HG02870 (cell line): ENCODE measurements at regions not wholly inside any gene's neighbourhood (a gene's known extent, or its start where the extent isn't known, plus 50 kb on each side); places are given as distances from the start of the nearest gene placed in this dataset.

Experiments
- ATAC-seq: cut with Tn5 transposase; IDR thresholded peaks from one replicate; pipeline ENCODE4 v1.9.1; 2021; ENCODE audit warnings: mild to moderate bottlenecking, moderate library complexity; ENCODE audit not compliant: unreplicated experiment

DNA sequence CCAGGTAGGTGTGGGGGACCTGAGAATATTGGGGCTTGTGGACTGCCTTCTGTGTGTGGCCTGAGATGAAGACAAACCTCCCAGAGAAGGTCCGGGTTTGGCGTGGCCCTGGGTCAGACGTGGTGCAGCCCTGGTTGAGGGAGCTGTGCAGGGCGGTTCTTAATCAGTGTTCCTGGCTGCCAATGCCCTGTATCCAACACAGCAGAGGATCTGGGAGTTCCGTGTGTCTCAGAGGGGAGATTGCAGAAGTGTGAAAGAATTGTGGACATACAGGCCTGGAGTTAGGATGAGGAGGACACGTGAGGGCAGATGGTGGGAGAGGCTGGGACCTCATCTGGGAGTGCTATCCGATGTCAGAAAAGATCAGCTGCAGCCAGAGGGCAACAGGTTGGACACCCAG lies 102.0 kb upstream of the NECTIN1 start:
- ATAC-seq: no peak

DNA sequence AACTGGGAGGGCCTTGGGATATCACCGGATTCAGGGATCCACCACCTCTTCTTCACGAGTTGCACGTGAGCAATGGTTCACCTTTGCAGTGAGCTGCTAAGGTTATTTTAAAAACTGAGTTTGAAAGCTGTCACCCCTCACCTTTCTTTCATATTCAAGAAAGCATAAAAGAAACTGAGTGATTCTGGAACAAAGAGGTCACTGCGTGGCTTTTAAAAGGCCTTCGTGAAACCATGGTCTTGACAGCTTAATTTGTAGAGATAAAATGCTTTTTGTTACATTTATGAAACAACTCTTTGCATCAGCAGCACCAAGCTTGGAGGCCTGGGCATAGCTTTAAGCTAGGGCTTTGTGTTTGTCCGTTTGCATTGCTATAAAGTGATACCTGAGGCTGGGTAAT lies 101.4 kb upstream of the NECTIN1 start:
- ATAC-seq: no peak

DNA sequence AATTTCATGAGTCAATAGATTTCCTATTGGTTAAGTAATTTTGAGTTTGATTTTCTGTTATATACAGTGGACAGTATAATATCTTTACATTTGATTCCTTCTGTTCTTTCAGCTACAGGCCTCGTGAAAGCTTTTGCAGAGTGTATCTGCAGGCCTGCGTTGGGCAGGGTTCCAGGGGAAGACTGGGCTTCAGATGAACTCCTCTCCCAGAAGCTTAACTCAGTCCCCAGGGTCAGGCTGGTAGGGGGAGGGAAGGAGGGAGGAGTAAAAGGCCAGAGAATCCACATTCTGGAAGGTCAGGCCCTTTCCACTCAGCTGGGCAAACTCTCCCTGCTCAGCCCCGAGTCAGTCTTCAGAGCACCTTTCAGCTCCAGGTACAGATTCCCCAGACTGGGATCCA lies 100.4 kb upstream of the NECTIN1 start:
- no peak for ATAC-seq

DNA sequence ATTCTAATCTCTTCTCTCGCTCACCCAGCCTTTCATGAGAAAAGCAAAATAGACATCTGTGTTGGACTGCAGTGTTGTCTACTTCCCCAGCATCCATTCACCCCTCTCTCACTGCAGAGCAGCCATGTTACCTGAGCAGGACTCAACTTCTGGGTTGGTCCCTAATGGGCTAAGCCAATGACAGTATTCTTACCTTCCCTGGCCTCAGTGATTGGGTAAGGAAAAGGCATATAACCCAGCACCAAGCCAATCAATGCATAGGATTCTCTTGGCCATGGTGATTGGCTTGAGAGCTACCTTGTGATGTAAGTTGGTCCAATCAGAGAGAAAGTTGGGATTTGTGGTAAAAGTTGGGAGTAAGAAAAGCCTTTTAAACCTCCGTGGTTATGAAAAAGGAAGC lies 99.8 kb upstream of the NECTIN1 start:
- no peak for ATAC-seq

DNA sequence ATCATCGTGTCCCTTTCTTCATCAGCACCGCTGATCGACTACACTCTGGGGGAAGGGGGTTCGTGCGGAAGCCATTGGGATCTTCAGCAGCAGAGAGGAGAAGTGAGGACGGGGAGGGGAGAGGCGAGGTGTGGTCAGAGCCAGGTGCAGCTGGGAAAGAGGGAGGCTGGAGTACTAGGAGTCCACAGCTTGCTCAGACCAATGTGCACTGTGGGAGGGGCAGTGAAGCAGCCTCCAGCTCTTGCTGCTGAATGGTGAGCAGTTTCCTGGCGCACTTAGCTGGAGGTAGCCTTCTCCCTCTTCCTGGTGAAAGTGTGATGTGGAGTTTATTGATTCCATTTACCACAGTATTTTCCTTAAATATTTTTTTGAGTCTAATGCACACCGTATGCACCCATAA lies 99.0 kb upstream of the NECTIN1 start:
- no peak for ATAC-seq

DNA sequence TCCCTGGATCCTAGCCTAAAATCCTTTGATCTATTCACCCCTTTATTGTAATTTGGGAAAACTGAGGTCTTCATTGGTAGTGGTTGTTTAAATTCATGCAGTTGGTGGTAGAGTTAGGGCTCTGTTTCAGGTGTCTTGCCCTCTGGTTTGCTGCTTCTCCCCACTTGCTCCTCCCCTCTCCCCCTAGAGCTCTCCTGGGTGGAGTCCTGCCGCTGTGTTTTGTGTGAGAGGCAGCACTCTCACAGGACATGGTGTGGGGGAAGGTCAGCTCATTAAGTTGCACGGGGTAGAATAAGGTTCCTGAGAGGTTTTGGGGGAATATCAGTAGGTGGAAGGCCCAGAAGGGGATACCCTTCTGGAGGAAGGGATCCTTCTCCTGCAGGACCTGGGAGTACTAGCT lies 98.1 kb upstream of the NECTIN1 start:
- no peak for ATAC-seq

DNA sequence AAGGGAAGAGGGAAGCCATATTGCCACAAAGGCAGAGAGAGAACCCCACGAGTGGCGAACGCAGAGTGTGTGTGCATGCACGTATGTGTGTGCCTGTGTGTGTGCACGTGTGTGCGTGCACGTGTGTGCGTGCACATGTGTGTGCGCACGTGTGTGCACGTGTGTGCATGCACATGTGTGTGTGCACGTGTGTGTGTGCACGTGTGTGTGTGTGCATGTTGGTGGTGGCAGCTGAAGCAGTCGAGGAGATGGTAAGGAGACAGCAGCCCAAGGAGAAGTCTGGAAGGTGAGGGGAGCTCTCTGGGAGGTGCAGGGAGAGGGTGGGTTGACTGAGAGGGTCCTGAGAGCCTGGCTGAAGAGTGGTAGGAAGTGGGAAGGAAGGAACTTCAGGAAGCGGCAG lies 94.1 kb upstream of the NECTIN1 start:
- ATAC-seq: no peak

DNA sequence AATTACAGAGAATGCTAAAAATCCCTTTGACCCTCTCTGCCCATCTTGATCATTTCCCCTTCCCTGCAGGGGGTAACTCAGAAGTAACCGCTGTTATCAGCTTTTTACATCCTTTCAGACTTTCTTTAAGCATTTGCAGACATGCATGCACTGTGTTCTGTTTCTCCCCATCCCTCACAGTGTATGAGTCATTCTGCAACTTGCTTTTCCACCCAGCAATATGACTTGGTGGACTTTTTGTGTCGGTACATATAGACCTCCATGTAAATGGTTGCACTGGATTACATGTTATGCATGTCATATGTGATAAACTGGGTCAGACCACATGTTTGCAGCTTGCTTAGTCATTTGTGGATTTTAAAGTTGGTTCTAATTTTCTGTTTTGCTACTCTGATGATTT lies 87.7 kb upstream of the NECTIN1 start:
- ATAC-seq: no peak

DNA sequence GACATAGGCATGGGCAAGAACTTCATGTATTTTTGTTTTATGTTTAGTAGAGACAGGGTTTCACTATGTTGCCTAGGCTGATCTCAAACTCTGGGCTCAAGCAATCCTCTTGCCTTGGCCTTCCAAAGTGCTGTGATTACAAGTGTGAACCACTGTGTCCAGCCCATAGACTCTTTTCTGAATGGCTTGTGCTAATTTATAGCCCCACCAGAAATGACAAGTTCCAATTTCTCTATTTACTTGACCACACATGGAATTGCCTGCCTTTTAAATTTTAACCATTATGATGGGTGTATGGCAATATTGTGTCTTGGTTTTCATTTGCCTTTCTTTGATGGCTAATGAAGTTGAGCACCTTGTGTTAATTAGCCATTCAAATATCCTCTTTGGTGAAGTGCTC lies 85.8 kb upstream of the NECTIN1 start:
- no peak for ATAC-seq

DNA sequence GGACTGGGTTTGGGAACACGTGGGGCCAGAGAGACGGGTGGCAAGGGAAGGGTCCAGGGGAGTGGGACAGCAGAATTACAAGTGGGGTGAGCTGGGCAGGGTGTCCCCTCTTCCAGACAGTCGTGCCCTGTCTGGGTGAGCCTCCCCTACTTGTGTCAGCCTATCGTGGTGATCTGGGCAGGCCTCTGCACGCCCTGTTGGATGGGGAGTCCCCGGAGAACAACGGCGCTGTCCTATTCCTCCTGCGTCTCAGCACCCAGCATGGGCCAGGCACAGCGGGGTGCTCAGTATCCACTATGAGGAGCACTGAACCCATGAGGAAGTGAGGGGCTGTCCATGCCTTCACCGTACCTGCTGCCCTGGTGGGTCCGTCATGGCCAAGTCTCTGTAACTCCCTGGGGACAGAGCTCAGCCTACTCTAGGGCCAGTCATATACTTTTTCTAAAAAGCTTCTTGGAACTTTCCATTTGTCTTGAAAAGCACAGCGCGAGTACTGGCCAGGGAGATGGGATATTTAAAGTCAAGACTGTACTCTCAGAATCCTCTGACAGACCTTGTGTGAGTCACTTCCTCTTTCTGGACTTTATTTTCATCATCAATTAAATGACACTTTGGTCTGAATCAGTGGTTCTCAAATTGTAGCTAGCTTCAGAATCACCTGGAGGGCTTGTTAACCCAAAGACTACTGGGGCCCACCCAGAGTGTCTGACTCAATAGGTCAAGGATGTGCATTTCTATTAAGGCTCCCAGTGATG lies 81.7 kb upstream of the NECTIN1 start:
- no peak for ATAC-seq

DNA sequence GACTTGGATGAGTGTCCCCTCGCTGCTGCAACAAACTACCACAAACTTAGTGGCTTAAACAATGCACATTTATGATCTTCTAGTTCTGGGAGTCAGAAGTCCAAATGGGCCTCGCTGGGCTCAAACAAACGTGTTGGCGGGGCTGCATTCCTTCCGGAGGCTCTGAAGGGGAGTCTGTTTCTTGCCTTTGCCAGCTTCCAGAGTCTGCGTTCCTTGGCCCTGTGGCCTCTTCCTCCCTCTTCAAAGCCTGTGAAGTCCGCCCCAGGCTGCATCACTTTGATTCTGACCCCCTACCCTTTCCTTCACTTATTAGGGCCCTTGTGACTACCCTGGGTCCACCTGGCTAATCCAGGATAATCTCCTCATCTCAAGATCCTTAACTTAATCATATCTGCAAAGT lies 80.3 kb upstream of the NECTIN1 start:
- ATAC-seq: no peak

DNA sequence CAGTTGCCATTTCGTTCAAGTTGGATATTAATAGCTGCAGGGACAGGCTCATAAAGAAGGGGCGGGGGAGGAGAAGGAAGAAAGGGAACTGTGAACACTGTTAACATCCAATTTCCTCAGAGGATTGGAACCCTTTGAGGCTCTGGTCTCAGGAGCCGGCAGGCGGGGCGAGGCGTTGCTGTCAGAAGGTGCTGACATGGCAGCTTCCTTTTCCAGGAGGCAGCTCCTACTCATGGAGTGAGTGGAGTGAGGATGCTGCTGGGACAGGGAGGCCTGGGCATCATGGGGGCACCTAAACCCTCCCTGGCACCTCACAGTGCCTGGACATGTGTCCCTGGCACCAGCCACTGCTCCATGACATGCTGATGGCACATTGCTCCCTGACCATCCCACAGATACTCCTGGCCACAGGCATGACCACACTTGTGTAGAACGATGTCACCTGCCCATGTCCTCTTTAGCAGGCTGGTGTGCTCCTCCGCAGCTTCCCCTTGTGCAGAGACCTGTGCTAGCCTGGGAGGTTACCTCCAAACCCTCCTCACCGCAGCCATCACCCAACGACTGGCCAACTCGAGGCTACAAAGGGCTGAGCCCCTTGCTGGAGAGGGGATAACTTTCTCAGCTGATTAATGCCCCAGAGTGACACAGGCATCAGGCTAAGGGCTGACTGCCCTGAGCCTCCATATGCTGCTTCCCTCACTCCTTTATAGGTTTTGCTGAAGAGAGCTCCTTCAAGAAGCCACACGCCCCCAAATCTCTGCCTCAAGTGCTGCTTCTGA lies 79.6 kb upstream of the NECTIN1 start:
- no peak for ATAC-seq

DNA sequence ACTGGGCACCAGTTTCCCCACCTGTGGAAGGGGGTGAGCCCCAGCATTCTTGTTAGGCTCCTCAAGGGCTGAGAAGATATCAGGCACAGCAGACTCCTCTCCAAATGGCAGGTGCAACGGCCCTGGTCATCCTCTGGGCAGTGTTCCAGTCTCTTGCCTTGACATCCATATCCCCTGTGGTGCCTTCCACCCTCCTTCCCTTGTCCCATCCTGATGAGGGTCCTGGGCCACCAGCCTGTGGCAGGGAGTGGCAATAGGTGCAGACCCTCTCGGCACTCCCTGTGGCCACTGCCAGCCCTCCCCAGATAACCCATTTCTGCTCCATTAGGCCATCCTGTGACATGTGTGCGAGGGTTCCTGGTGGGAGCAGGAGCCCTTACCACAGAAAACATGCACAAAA lies 78.8 kb upstream of the NECTIN1 start:
- no peak for ATAC-seq

DNA sequence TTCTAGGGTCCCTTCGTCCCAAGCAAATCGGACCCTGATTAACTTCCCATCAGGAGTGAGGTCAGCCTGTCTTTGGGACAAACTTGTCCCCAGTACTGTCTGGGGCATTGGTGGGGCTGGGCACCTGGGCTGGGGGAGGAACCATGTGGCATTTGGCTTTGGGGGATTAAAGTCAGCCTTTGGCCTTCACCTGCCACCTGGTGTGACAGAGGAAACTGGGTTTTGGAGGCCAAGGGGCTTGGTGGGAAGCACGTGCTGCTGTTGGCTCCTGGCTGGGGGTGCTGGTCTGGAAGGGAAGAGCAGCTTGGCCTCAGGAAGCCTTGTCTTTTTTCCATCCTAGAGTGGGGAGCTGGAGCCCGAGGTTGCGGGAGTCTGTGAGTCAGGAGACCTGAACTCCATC lies 78.4 kb upstream of the NECTIN1 start:
- ATAC-seq: no peak

DNA sequence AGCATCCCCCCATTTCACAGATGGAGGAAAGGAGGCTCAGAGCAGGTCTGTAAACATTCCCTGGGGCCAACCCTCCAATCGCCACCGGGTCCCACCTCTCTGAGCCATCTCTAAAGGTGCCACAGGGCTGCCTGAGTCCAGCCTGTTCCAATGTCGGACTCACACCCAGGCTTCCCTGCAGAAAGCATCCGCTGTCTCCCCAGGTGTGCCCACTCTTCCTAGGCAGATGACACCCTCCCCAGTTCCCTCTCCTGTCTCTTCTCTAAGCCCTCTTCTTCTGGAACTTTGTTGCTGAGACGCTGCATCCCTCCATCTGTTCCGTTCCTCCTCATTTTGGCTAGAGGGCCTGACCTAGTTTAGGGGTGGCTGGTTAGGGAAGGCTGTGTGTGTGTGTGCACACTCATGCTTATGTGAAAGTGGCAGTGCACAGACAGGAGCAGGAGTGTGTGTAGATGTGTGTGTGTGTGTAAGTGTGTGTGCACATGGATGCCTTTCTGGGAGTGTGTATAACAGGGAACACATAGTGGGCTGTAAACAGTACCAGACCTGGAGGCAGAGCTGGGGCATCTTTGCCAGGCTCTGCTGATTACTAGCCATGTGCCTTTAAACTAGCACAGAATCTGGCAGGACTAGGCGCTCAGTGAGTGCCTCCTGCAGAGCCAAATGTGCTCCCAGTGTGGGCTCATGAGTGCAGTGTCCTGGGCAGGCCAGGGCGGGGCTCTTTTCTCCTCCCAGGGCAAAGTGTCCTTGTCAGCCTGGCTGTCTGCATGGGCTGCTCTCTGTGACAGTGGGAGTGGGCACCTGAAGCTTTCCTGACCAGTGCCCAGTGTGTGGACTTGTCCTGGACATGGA lies 77.3 kb upstream of the NECTIN1 start:
- ATAC-seq: no peak

DNA sequence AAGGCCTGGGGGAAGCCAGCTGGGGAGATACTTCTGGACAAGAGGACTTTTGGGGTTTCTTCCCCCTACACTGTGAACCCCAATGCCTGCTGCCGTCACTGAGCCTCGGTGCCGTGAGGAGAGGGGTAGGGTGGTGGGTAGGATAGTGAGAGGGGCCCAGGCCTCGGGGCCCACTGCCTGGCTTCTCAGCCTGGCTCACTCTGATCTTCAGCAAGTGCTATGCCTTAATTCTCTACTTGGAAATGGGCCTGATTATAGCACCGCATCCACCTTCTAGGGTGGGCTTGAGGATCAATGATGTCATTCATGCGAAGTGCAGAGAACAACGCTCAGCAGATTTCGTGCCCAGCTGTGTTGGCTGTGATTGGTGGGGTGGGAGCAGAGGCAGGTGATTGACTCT lies 76.7 kb upstream of the NECTIN1 start:
- no peak for ATAC-seq

DNA sequence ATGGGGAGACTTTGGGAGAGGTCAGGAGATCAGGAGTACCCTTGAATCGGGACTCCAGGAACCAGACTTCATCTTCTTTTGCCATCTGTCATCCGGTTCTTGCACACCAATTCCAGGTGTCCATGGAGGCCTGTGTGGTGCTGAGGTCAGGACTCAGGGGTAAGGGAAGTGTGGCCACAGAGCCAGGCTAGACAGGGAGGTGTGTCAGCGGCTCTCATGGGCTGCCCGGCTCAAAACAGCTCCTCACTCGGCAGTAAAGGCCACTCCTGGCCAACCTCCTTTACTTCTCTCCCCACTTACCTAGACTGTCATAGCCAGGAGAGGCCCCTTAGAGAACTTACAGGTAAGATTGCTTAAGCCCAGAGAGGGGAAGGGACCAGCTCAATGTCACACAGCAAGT lies 75.7 kb upstream of the NECTIN1 start:
- no peak for ATAC-seq

DNA sequence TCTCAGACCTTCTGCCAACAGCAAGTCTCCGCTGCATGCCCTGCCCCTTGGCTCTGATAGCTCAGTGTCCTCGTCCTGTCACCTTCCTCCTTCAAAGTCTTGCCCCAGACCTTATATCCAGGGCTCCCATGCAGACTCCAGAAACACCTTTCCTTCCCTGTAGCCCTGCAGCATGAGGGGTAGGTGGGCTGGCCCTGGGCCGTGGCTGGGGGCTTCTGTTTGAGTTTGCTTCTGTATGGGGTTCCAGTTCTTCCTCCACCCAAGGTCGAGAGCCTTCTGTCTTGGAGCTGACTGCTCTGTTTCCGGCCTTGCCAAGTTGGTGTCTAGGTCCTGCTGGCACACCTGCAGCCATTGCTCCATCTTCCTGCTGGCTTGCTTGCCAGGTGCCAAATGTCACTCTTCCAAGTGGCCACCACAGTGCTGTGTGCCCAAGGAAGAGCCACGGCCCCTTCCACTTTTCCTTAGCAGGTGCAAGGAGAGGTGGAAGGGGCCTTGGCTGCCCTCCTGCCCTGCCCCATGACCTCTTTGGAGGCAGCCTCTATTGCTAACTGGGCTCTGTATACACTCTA lies 74.8 kb upstream of the NECTIN1 start:
- no peak for ATAC-seq

DNA sequence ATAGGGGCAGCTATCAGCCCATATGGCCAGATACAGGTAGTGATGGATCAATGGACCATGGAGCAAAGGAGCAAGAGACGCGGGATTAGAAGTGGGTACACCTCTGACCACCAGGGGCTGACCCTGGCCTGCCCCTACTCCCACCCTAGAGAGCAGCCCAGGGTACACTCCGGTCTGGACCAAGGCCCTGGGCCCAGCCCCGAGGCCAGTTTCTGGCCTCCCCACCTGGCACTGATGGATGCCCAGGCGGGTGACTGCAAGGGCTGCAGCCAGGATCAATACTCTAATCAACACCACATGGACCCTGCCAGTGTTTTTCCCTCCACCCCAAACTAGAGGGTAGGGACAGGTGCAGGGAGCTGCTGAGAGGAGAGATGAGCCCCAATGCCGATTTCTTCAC lies 74.1 kb upstream of the NECTIN1 start:
- ATAC-seq: no peak

DNA sequence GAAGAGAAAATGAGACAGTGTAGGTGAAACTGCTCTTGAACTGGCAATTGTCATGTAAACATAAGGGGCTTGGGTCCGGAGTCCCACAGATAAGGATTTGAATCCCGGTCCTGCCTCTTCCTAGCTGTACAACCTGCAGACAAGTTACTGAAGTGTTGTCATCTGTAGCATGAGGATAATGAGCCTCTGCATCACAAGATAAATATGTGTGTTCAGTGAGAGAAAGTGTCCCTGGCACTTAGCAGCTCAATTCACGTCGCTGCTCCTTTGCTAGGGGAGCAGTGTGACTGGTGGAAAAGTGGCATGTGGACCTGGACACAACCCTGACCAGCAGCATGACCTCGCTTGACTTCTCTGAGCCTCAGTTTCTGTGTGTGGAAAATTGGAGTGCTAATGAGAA lies 73.7 kb upstream of the NECTIN1 start:
- no peak for ATAC-seq

DNA sequence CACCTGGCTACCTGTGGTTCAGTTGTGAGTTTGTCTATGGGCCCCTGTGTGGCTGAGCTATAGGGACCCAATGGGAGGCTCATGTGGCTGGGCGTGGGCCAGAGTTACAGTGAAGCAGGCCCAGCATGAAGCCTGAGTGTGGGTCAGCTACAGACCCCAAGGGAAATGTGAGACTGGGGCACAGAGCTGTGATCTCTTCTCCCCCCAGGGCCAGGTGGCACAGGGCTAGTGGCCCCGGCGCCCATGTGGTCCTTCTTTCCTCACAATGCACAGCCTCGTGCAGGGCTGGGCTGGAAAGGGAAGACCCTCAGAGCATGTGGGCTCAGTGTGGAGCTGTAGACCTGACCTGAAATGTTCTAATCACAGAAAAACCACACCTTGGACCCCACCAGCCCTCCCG lies 71.6 kb upstream of the NECTIN1 start:
- no peak for ATAC-seq
